ENCODE measurements at regions not wholly inside any gene's neighbourhood (a gene's known extent, or its start where the extent isn't known, plus 50 kb on each side); places are given as distances from the start of the nearest gene placed in this dataset.

DNA sequence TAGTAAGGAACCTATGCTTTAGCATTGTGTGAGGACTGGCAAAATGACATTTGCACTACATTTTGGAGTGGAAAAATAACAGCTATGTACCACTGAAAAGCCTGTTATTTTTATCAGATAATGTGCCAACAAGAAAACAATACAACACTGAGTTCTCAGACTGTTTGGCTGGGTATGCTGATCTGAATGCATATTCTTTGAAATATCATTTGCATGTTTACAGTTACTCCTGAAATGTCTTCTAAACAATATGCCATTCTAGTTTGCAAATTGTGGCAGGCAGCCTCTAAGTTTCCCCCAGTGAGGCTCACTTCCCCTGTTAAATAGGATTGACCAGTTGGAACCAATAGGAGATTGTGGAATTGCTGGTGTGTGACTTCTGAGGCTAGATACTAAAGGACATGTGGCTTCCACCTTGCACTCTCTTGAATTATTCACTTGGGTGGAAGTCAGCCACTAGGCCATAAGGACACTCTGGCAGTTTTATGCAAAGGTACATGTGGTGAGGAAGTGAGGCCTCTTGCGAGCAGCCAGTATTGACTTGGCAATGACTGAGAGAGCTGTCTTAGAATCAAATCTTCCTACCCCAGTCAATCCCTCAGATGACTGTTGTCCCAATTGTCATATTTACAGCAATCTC, 250.4 kb upstream of the PCSK5 start:
- no peak overlapping the region for H3K9ac ChIP-seq (ENCODE audit: insufficient read length, low read depth)
- H3K36me3 ChIP-seq (ENCODE audit: insufficient read depth, insufficient read length, low read length) = no peaks in the 10 kb centered on the region
- H3K4me3 ChIP-seq (ENCODE audit: insufficient read length, low read depth) = no peak overlapping the region
- DNase-seq (ENCODE audit: low read depth, low spot score) = no peak
- H3K4me1 ChIP-seq (ENCODE audit: insufficient read depth, insufficient read length) = no peaks in the 10 kb centered on the region
- TF ChIP-seq ZNF274 (IDR thresholded peaks at IDR 0.05; ENCODE audit: low read depth, low read length) (no peak), YY1 (IDR thresholded peaks at IDR 0.05; ENCODE audit: insufficient read depth, insufficient read length) (no peak), SUZ12 (IDR thresholded peaks at IDR 0.05; ENCODE audit: extremely low read depth, insufficient read depth, insufficient read length) (no peak)
- no peaks in the 10 kb centered on the region for H3K9me3 ChIP-seq (ENCODE audit: insufficient read depth, low read length)
- no peaks in the 10 kb centered on the region for H3K27me3 ChIP-seq (ENCODE audit: insufficient read depth, insufficient read length)

DNA sequence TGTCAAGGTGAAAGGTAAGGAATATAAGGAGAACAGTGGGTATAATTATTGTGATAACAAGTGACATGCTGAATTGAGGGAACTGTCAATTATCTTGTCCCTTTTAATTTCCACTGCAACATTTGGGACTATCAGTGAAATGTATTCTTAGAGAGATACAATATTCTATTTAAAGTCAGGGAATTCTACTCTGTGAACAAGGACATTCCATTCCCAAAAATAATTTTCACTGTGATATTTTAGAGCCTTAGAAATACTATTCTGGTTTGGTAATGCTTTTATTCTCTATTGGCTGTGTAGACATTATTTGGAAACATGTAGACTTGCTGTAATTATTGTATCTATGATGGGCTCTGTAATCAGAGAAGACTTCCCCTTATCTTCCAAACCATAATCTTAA, 248.0 kb upstream of the PCSK5 start:
- H3K4me3 ChIP-seq (ENCODE audit: insufficient read length, low read depth) = no peak overlapping the region
- no peaks in the 10 kb centered on the region for H3K9me3 ChIP-seq (ENCODE audit: insufficient read depth, low read length)
- no peak for DNase-seq (ENCODE audit: low read depth, low spot score)
- H3K4me1 ChIP-seq (ENCODE audit: insufficient read depth, insufficient read length) = no peaks in the 10 kb centered on the region
- no peaks in the 10 kb centered on the region for H3K27me3 ChIP-seq (ENCODE audit: insufficient read depth, insufficient read length)
- no peak overlapping the region for H3K9ac ChIP-seq (ENCODE audit: insufficient read length, low read depth)
- TF ChIP-seq YY1 (IDR thresholded peaks at IDR 0.05; ENCODE audit: insufficient read depth, insufficient read length) = no peak
- TF ChIP-seq SUZ12 (IDR thresholded peaks at IDR 0.05; ENCODE audit: extremely low read depth, insufficient read depth, insufficient read length) = no peak
- TF ChIP-seq ZNF274 (IDR thresholded peaks at IDR 0.05; ENCODE audit: low read depth, low read length) = no peak
- H3K36me3 ChIP-seq (ENCODE audit: insufficient read depth, insufficient read length, low read length) = no peaks in the 10 kb centered on the region

DNA sequence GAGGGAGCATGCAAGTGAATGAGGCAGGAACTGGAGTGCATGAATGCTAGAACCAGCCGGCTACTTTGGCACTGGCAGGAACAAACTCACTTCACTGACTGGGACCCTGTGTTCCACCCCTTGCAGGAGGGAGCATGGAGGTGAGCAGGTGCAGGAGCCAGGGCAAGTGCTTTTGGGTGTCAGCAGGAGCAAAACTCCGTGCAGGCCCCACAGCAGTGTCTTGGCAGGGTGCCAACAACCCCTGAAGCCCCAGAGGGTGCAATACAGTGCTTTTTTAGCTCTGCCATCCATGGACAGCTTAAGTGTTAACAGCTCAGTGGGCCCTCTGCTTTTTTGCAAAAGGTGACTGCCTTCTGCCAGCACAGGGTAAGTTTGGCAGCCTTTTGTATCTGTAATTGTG, 245.8 kb upstream of the PCSK5 start:
- Histone ChIP-seq H3K9me3 (ENCODE audit: insufficient read depth, low read length) (no peaks in the 10 kb centered on the region), H3K36me3 (ENCODE audit: insufficient read depth, insufficient read length, low read length) (no peaks in the 10 kb centered on the region), H3K4me1 (ENCODE audit: insufficient read depth, insufficient read length) (no peaks in the 10 kb centered on the region), H3K9ac (ENCODE audit: insufficient read length, low read depth) (no peak overlapping the region), H3K27me3 (ENCODE audit: insufficient read depth, insufficient read length) (no peaks in the 10 kb centered on the region), H3K4me3 (ENCODE audit: insufficient read length, low read depth) (no peak overlapping the region)
- TF ChIP-seq SUZ12 (IDR thresholded peaks at IDR 0.05; ENCODE audit: extremely low read depth, insufficient read depth, insufficient read length) (no peak), ZNF274 (IDR thresholded peaks at IDR 0.05; ENCODE audit: low read depth, low read length) (no peak), YY1 (IDR thresholded peaks at IDR 0.05; ENCODE audit: insufficient read depth, insufficient read length) (no peak)
- DNase-seq (ENCODE audit: low read depth, low spot score) = no peak

DNA sequence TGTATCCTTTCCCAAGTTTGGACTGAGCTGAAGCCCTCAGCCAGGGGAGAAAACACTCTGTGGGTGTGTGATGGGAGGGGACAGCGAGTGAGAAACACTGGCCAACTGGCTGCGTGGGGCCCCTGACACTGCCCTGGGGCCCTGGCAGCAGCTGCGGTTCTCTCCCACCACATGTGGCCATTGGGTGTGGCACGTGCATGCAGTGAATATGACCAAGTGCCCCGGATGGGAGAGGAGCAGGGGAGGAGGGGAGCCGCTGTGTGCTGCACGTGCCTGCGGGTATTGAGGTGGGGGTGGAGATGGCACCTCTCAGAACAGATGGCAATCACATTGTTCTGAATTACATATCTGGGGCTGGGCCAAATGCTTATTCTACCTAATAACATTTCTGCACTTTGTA, 242.4 kb upstream of the PCSK5 start:
- H3K4me3 ChIP-seq (ENCODE audit: insufficient read length, low read depth) = no peak overlapping the region
- H3K9ac ChIP-seq (ENCODE audit: insufficient read length, low read depth) = no peak overlapping the region
- no peaks in the 10 kb centered on the region for H3K27me3 ChIP-seq (ENCODE audit: insufficient read depth, insufficient read length)
- no peaks in the 10 kb centered on the region for H3K36me3 ChIP-seq (ENCODE audit: insufficient read depth, insufficient read length, low read length)
- no peaks in the 10 kb centered on the region for H3K4me1 ChIP-seq (ENCODE audit: insufficient read depth, insufficient read length)
- H3K9me3 ChIP-seq (ENCODE audit: insufficient read depth, low read length) = no peaks in the 10 kb centered on the region
- TF ChIP-seq ZNF274 (IDR thresholded peaks at IDR 0.05; ENCODE audit: low read depth, low read length) (no peak), YY1 (IDR thresholded peaks at IDR 0.05; ENCODE audit: insufficient read depth, insufficient read length) (no peak), SUZ12 (IDR thresholded peaks at IDR 0.05; ENCODE audit: extremely low read depth, insufficient read depth, insufficient read length) (no peak)
- no peak for DNase-seq (ENCODE audit: low read depth, low spot score)

DNA sequence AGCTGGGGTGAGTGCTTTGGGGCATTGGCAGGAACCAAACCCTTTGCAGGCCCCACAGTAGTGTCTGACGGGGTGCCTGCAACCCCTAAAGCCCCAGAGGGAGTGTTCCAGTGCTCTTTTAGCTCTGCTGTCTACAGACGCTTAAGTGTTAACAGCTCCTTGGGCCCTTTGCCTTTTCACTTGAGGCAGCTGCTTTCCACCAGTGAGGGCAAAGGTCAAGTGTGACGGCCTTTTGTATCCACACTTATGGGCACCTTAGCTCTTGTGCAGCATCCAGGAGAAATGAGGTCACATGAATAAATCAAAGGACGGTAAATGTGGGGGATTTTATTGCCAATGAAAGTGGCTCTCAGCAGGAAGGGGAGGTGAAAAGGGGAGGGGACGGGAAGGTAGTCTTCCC, 241.4 kb upstream of the PCSK5 start:
- DNase-seq (ENCODE audit: low read depth, low spot score) = no peak
- no peaks in the 10 kb centered on the region for H3K4me1 ChIP-seq (ENCODE audit: insufficient read depth, insufficient read length)
- H3K36me3 ChIP-seq (ENCODE audit: insufficient read depth, insufficient read length, low read length) = no peaks in the 10 kb centered on the region
- no peak overlapping the region for H3K9ac ChIP-seq (ENCODE audit: insufficient read length, low read depth)
- H3K27me3 ChIP-seq (ENCODE audit: insufficient read depth, insufficient read length) = no peaks in the 10 kb centered on the region
- H3K9me3 ChIP-seq (ENCODE audit: insufficient read depth, low read length) = no peaks in the 10 kb centered on the region
- no peak overlapping the region for H3K4me3 ChIP-seq (ENCODE audit: insufficient read length, low read depth)
- no peak for TF ChIP-seq SUZ12 (IDR thresholded peaks at IDR 0.05; ENCODE audit: extremely low read depth, insufficient read depth, insufficient read length)
- no peak for TF ChIP-seq YY1 (IDR thresholded peaks at IDR 0.05; ENCODE audit: insufficient read depth, insufficient read length)
- TF ChIP-seq ZNF274 (IDR thresholded peaks at IDR 0.05; ENCODE audit: low read depth, low read length) = no peak

DNA sequence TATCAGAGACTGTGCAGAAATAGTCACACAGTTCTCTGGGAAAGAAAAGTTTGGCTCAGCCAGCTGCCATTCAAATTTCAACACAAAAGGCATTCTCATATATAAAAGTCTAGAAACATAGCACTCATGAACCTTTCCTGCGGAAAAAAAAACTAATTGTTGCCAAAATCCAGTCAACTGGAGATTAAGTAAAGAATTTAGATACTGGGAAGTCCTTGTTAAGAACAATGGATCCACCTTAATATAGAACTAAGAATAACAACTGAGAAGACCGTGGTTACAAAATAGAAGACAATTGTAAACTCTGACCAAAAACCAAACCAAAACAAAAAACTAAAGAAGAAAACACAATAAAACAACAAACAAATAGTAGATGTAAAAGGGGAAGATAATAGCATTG, 238.8 kb upstream of the PCSK5 start:
- TF ChIP-seq SUZ12 (IDR thresholded peaks at IDR 0.05; ENCODE audit: extremely low read depth, insufficient read depth, insufficient read length) = no peak
- no peak for TF ChIP-seq ZNF274 (IDR thresholded peaks at IDR 0.05; ENCODE audit: low read depth, low read length)
- TF ChIP-seq YY1 (IDR thresholded peaks at IDR 0.05; ENCODE audit: insufficient read depth, insufficient read length) = no peak
- H3K9ac ChIP-seq (ENCODE audit: insufficient read length, low read depth) = no peak overlapping the region
- no peaks in the 10 kb centered on the region for H3K4me1 ChIP-seq (ENCODE audit: insufficient read depth, insufficient read length)
- no peaks in the 10 kb centered on the region for H3K9me3 ChIP-seq (ENCODE audit: insufficient read depth, low read length)
- no peak overlapping the region for H3K4me3 ChIP-seq (ENCODE audit: insufficient read length, low read depth)
- DNase-seq (ENCODE audit: low read depth, low spot score) = no peak
- H3K27me3 ChIP-seq (ENCODE audit: insufficient read depth, insufficient read length) = no peaks in the 10 kb centered on the region
- H3K36me3 ChIP-seq (ENCODE audit: insufficient read depth, insufficient read length, low read length) = no peaks in the 10 kb centered on the region

DNA sequence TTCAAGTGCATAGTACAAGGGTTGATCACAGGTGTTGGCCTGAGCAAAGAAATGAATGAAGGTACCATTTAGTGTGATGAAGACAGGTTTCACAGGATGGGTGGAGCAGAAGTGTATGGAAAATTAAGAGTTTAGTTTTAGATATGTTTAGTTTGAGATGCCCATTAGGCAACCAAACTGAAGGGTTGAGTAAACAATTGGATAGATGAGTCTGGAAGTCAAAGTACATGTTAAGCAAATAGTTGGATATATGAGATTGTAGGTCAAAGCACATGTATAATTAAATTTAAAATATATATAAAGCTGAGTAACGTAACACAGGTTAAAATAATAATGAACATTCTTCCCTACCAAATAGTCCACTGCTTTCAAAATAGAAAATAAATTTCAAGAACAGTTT, 237.1 kb upstream of the PCSK5 start:
- Histone ChIP-seq H3K36me3 (ENCODE audit: insufficient read depth, insufficient read length, low read length) (no peaks in the 10 kb centered on the region), H3K4me1 (ENCODE audit: insufficient read depth, insufficient read length) (no peaks in the 10 kb centered on the region), H3K9ac (ENCODE audit: insufficient read length, low read depth) (no peak overlapping the region), H3K4me3 (ENCODE audit: insufficient read length, low read depth) (no peak overlapping the region), H3K9me3 (ENCODE audit: insufficient read depth, low read length) (no peaks in the 10 kb centered on the region), H3K27me3 (ENCODE audit: insufficient read depth, insufficient read length) (no peaks in the 10 kb centered on the region)
- no peak for DNase-seq (ENCODE audit: low read depth, low spot score)
- no peak for TF ChIP-seq SUZ12 (IDR thresholded peaks at IDR 0.05; ENCODE audit: extremely low read depth, insufficient read depth, insufficient read length)
- TF ChIP-seq YY1 (IDR thresholded peaks at IDR 0.05; ENCODE audit: insufficient read depth, insufficient read length) = no peak
- TF ChIP-seq ZNF274 (IDR thresholded peaks at IDR 0.05; ENCODE audit: low read depth, low read length) = no peak

Data from NT2/D1 (cell line).